HEK293T (cell line): ENCODE measurements at regions not wholly inside any gene's neighbourhood (a gene's known extent, or its start where the extent isn't known, plus 50 kb on each side); places are given as distances from the start of the nearest gene placed in this dataset.

Source experiments
- ARNT ChIP-seq: fragments of 450-650 bp; IDR thresholded peaks from 2 replicates; pipeline ENCODE4 v1.6.1; 2017; ENCODE audit warnings: mild to moderate bottlenecking
- BHLHE40 ChIP-seq: fragments of 450-650 bp; IDR thresholded peaks from 2 replicates; pipeline ENCODE4 v1.6.1; 2016; ENCODE audit warnings: mild to moderate bottlenecking, moderate library complexity, borderline replicate concordance
- CTBP1 ChIP-seq: fragments of 450-650 bp; IDR thresholded peaks from 2 replicates; pipeline ENCODE4 v1.6.1; 2016; ENCODE audit warnings: borderline replicate concordance
- ELF4 ChIP-seq: fragments of 450-650 bp; IDR thresholded peaks from 2 replicates; pipeline ENCODE4 v1.6.1; 2017; ENCODE audit warnings: antibody characterized with exemption
- FOXA1 ChIP-seq: fragments of 450-650 bp; IDR thresholded peaks from 2 replicates; pipeline ENCODE4 v1.6.1; 2016; ENCODE audit warnings: mild to moderate bottlenecking
- FOXK2 ChIP-seq: fragments of 450-650 bp; IDR thresholded peaks from 2 replicates; pipeline ENCODE4 v1.6.1; 2016; ENCODE audit warnings: mild to moderate bottlenecking
- FOXM1 ChIP-seq: fragments of 450-650 bp; IDR thresholded peaks from 2 replicates; pipeline ENCODE4 v1.6.1; 2017; ENCODE audit warnings: mild to moderate bottlenecking, borderline replicate concordance
- HDGF ChIP-seq: fragments of 450-650 bp; IDR thresholded peaks from 2 replicates; pipeline ENCODE4 v1.6.1; 2017; ENCODE audit warnings: antibody characterized with exemption, borderline replicate concordance
- NFRKB ChIP-seq: fragments of 450-650 bp; IDR thresholded peaks from 2 replicates; pipeline ENCODE4 v1.6.1; 2016; ENCODE audit warnings: mild to moderate bottlenecking, moderate library complexity
- PKNOX1 ChIP-seq: fragments of 450-650 bp; IDR thresholded peaks from 2 replicates; pipeline ENCODE4 v1.6.1; 2016
- SP1 ChIP-seq: fragments of 450-650 bp; IDR thresholded peaks from 2 replicates; pipeline ENCODE4 v1.6.1; 2017
- SUZ12 ChIP-seq: fragments of 450-650 bp; IDR thresholded peaks from 2 replicates; pipeline ENCODE4 v1.6.1; 2016; ENCODE audit warnings: mild to moderate bottlenecking
- ZNF384 ChIP-seq: fragments of 450-650 bp; IDR thresholded peaks from 2 replicates; pipeline ENCODE4 v1.6.1; 2016

DNA sequence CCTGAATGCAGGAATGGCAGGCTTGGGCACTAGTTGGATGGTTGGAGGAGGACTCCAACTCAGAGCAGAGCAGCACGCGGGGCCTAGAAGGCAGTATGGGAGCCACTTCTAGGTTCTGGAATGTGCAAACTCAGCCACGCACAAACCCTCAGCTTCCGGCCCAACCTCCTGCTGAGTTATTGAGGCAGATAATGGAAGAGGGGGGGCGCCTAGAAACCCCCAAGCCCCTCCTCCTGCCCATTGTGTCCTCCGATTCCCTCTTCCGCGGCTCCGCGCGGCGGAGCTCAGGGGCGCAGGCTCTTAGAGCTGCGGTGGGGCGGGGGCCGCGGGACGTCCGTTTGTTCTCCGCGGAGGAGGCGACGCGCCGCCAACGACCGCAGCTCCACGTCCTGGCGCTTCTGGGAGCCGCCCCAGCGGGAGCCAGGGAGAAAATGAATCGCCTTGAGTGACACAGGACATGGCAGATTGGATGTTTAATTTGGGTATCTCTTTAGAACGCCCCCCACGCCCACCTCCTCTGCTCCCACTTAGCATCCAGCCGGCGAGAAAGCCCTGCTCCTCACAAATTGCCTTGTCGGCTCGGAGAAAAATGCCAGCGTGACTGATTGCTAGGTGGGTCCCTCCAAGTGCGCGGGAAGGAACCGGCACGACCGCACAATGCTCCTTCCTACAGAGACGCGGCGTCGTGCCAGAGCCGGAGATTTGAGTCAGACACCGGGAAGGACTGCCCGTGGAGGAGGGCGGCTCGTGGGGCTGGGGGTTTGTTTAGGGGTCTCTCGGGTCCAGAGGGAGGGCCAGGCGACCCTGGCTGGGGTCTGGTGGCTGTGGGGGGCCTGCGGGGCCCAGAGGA lies 144.6 kb downstream of the NECTIN1 start:
- TF ChIP-seq PKNOX1 = peak; percentile 54
- no peak for TF ChIP-seq SP1
- TF ChIP-seq HDGF = no peak
- TF ChIP-seq FOXK2 = no peak
- no peak for TF ChIP-seq BHLHE40
- no peak for TF ChIP-seq FOXA1
- no peak for TF ChIP-seq SUZ12
- TF ChIP-seq CTBP1 = no peak
- TF ChIP-seq ARNT = no peak
- TF ChIP-seq NFRKB = no peak
- no peak for TF ChIP-seq FOXM1
- no peak for TF ChIP-seq ELF4
- TF ChIP-seq ZNF384 = no peak
